VCaP (cell line): ENCODE measurements at regions not wholly inside any gene's neighbourhood (a gene's known extent, or its start where the extent isn't known, plus 50 kb on each side); places are given as distances from the start of the nearest gene placed in this dataset.

Source experiments
- H3K27ac ChIP-seq: fragments of 450-650 bp; 2 replicates; pipeline ENCODE4 v1.5.1; 2017
- CTCF ChIP-seq: fragments of 450-650 bp; conservative IDR thresholded peaks from 2 replicates; pipeline ENCODE4 v1.5.1; 2017; ENCODE audit warnings: mild to moderate bottlenecking, moderate library complexity

GRCh38 chr5:169424279-169424655 lies 123.3 kb upstream of the SLIT3 start:
- no peak for TF ChIP-seq CTCF
- H3K27ac ChIP-seq = no peak overlapping the region

- no peak overlapping the region for H3K27ac ChIP-seq
- TF ChIP-seq CTCF = no peak
These were observed 122.8 kb upstream of the SLIT3 start for GRCh38 chr5:169423580-169424278.

- no peak overlapping the region for H3K27ac ChIP-seq
- TF ChIP-seq CTCF = no peak
These were observed 121.1 kb upstream of the SLIT3 start for GRCh38 chr5:169422087-169422486.

GRCh38 chr5:169421677-169422076 lies 120.7 kb upstream of the SLIT3 start:
- TF ChIP-seq CTCF = no peak
- no peak overlapping the region for H3K27ac ChIP-seq

GRCh38 chr5:169417676-169418075 lies 116.7 kb upstream of the SLIT3 start:
- H3K27ac ChIP-seq = no peak overlapping the region
- no peak for TF ChIP-seq CTCF

GRCh38 chr5:169416583-169417196 lies 115.8 kb upstream of the SLIT3 start:
- no peak overlapping the region for H3K27ac ChIP-seq
- TF ChIP-seq CTCF = no peak

- TF ChIP-seq CTCF = no peak
- no peak overlapping the region for H3K27ac ChIP-seq
These were observed 115.0 kb upstream of the SLIT3 start for GRCh38 chr5:169415948-169416347.
